GM13976 (cell line): ENCODE measurements at regions not wholly inside any gene's neighbourhood (a gene's known extent, or its start where the extent isn't known, plus 50 kb on each side); places are given as distances from the start of the nearest gene placed in this dataset.

ENCODE experiments used
- DNase-seq: peaks from one replicate; pipeline ENCODE4 v3.0.0; 2012; ENCODE audit warnings: low spot score
- CTCF ChIP-seq: IDR thresholded peaks from 2 replicates; pipeline ENCODE4 v1.5.1; 2012; ENCODE audit warnings: borderline replicate concordance, mild to moderate bottlenecking; ENCODE audit not compliant: insufficient read depth; ENCODE audit errors: extremely low read depth, missing control alignments, control extremely low read depth
- in situ Hi-C: fragments of 300-500 bp; cut with MboI; formaldehyde crosslinking; loops from one replicate; pipeline ENCODE4 v1.12.0; 2022; ENCODE audit warnings: low sequenced_read_pairs, mixed read lengths, inconsistent platforms; ENCODE audit not compliant: unreplicated experiment

GRCh38 chr15:70508561-70509281 is 254.6 kb downstream of the UACA start:
- no peak for TF ChIP-seq CTCF
- in situ Hi-C loops, result no loop called here
- no peak for DNase-seq

DNA sequence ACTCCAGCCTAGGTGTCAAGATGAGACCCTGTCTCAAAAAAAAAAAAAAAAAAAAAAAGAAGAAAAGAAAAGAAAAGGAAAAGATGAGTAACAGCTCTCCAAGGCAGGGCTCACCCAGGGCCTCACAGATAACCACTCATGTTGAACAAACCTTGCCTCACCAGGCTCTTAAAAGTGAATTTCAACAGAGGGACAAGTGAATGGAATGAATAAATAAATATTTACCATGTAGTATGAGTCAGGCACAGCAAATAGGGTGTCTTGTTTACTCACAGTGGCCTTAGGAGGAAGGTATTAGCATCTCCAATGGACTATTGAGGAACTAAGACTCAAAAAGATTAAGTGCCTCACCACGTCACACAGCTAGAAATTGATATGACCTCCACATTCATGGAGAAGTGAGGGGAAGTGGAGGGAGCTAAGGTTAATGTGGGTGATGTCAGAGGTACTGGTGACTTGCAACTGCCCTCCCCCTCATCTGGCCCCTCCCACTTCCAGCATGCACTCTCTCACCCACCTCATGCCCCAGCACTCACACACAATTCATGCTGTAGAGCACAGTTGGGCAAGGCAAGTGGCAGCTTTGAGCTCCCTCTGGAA is 255.5 kb downstream of the UACA start:
- DNase-seq, result no peak
- in situ Hi-C loops, result no loop called here
- TF ChIP-seq CTCF, result no peak

DNA sequence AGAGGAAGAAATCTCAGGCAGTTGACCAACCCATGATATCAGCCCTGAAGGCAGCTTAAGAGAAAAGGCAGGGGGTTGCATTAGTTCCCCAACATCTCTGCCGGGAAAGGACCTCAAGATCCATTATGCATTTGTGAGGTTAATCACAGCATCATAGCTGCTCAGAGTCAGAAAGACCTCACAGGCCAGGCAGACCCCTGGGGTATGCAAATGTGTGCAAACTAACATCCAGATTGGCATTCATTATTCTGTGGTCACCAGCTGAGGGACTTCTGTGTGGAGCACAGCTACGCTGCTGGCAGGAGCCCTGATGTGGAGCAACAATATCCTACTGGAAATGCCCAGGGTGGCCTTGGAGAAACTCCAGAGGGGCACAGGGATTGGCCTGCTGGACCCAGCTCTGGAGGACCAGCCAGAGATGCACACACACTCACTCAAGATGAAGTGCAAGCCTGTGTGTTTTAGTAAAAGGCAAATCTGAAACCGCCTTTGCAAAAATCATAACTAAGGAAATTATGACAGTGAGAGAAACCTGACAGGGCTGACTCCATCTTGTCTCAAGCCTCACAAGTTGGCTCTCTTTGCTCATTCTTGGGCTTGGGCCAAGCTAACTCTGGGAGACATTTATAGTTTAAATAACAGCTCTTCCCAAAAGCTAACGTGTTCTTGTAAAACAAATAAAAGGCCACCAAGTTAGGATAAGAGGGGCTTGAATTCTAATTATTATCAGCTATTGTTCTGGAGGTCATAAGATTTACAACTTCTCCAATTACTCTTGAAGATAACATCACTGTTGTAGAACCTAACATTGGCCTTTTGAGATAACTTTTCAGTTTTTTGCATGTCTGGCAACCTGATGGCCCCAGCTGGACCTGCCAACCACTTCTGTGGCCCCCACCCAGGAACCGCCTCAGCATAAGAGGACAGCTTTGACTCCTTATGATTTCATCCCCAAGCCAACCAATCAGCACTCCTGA is 257.1 kb downstream of the UACA start:
- DNase-seq, result no peak
- in situ Hi-C loops, result no loop called here
- no peak for TF ChIP-seq CTCF

DNA sequence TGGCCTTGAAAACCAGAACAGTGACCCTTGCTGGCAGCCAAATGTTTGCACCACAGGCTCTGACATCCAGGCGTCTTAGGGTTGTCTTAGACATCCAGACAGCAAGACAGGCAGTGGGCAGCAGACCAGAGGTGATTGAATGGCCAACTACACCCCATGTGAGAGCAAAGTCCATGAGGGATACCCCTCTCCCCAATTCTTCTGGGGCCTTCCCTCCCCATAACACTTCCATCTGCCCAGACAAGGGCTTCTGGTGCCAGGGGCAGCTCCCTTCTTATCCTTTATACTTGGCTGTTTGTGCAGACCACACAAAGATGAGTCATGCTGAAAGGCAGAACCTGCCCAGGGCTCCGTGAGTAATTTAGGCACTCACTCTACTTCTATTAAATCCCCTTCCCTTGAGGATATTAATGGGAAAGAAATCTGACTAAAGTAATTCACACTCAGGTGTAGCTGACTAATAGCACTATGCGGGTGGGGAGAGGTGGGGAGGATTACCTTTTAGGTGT is 257.9 kb downstream of the UACA start:
- DNase-seq, result no peak
- TF ChIP-seq CTCF, result no peak
- in situ Hi-C loops, result no loop called here

DNA sequence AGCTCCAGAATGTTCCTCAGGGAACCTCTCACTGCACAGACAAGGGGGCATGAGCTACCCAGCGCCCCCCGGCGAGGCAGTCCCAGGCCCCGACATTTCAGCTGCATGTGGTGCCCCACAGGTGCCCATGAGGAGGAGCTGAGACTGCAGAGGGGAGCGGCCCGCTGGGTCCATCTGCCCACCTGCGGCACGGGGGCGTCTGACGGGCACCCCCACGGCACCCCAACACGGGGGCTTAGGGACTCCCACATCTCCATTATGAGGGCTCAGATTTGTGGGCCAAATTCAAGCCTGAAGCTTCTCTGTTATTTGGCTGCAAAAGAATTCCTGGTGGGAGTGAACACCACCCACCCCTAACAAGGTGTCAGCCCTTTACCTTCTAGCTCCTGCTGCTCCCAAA is 258.4 kb downstream of the UACA start:
- no peak for DNase-seq
- in situ Hi-C loops, result no loop called here
- no peak for TF ChIP-seq CTCF

DNA sequence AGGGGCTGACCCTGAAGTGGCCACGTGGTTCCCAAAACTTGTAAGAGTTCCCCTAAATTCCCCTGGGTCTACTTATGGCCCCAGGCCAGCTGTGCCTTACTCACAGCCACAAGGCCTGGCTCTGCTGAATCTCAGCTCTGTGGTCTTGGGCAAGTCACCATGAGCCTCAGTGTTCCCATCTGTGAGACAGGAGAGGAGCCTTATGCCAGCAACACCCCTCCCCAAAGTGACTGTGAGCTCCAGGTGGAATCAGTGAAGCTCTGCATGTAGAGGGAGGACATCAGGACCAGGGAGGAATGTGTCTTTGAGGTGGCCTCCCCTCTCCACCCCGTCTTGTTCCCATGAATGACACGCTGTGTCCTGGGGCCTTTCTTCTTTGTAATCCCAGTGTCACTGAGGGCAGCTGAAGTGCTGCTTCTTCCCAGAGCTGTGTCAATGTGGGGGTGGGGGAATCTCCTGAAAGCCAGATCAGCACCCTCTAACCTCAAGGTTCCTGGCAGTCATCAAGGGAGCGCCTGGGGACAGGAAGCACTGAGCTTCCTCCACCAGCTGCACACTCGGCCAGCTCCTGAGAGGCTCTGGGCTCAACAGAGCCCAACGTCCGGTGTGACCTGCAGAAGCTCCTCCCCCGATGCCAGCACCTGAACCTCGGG is 258.9 kb downstream of the UACA start:
- peak; percentile 73 for DNase-seq
- in situ Hi-C loops, result no loop called here
- TF ChIP-seq CTCF, result no peak
